HCEC 1CT (cell line): ENCODE measurements at regions not wholly inside any gene's neighbourhood (a gene's known extent, or its start where the extent isn't known, plus 50 kb on each side); places are given as distances from the start of the nearest gene placed in this dataset.

Experiments used
- DNase-seq: peaks from one replicate; pipeline ENCODE4 v3.0.0-alpha.2; 2017

GRCh38 chr3:107892955-107893624 is 197.7 kb downstream of the CD47 start:
- DNase-seq, result no peak

- peak; percentile 60 for DNase-seq
Observed at GRCh38 chr3:107884719-107885460, 205.9 kb downstream of the CD47 start.

- no peak for DNase-seq
Observed at GRCh38 chr3:107884028-107884427, 206.8 kb downstream of the CD47 start.

GRCh38 chr3:107882881-107883280 is 207.9 kb downstream of the CD47 start:
- no peak for DNase-seq

GRCh38 chr3:107882261-107882660 is 208.6 kb downstream of the CD47 start:
- no peak for DNase-seq

- DNase-seq, result no peak
Observed at GRCh38 chr3:107881509-107881908, 209.3 kb downstream of the CD47 start.

- no peak for DNase-seq
Observed at GRCh38 chr3:107880702-107881101, 210.1 kb downstream of the CD47 start.

- no peak for DNase-seq
Observed at GRCh38 chr3:107877936-107878335, 212.9 kb downstream of the CD47 start.

- DNase-seq, result no peak
Observed at GRCh38 chr3:107870943-107871638, 219.7 kb downstream of the CD47 start.

- DNase-seq, result no peak
Observed at GRCh38 chr3:107870096-107870495, 220.7 kb downstream of the CD47 start.

GRCh38 chr3:107868449-107868848 is 222.4 kb downstream of the CD47 start:
- DNase-seq, result no peak

- no peak for DNase-seq
Observed at GRCh38 chr3:107861904-107862303, 228.9 kb downstream of the CD47 start.

- DNase-seq, result no peak
Observed at GRCh38 chr3:107861422-107861821, 229.4 kb downstream of the CD47 start.
